K562 (cell line): ENCODE measurements at regions not wholly inside any gene's neighbourhood (a gene's known extent, or its start where the extent isn't known, plus 50 kb on each side); places are given as distances from the start of the nearest gene placed in this dataset.

ENCODE experiments used
- ATAC-seq: fragments of 200-7000 bp; cut with Tn5 transposase; 3 replicates; pipeline ENCODE4 v1.9.1; 2020; ENCODE audit warnings: moderate library complexity
- BruUV-seq: library from RNA; stranded (reverse); fragments of 400-500 nt; replicated peaks from 2 replicates; lab custom pipeline; 2021; lab: Mats Ljungman, UMichigan
- CTCF ChIA-PET: fragments of 300-600 bp; formaldehyde crosslinking; extraction: SDS; loops from one replicate; lab custom pipeline; 2021; ENCODE audit warnings: low intra/inter-chr PET ratio; lab: Yijun Ruan, JAX
- POLR2A ChIA-PET: fragments of 300-600, 350-650 bp; sonication (Branson Sonifier 250); formaldehyde crosslinking; extraction: SDS; loops from one replicate; lab custom pipeline; 2021; ENCODE audit warnings: antibody characterized with exemption, inconsistent platforms; lab: Yijun Ruan, JAX
- DNase-seq, 4 experiments: peaks; one replicate each; pipeline versions ENCODE4 v3.0.0 to v3.0.0-alpha.2; 2011 to 2018; ENCODE audit warnings: low spot score in 3 of 4, mixed read lengths in 3 of 4; ENCODE audit errors: extremely low read depth in 1 of 4
- FAIRE-seq: peaks from 2 replicates; lab custom pipeline; 2011; peaks lifted over from hg19 to GRCh38; lab: Jason Lieb, UNC
- H2AFZ ChIP-seq: 2 replicates; pipeline ENCODE4 v1.6.0; 2011; ENCODE audit warnings: low read depth, low read length, control low read depth, inconsistent platforms
- H3K27ac ChIP-seq: fragments of 200-600 bp; 3 replicates; pipeline ENCODE4 v1.8.0; 2011; ENCODE audit warnings: low read depth, mild to moderate bottlenecking, control low read depth, inconsistent platforms, low read length, moderate library complexity, mixed read lengths; ENCODE audit errors: extremely low read depth
- H3K27me3 ChIP-seq, 2 experiments: fragments of 300-600 bp in 1 of 2; 2 replicates in 1 of 2; 3 replicates in 1 of 2; pipeline versions ENCODE4 v1.6.0 to v1.8.0; 2011; ENCODE audit warnings: inconsistent platforms in 2 of 2, low read length in 2 of 2, mild to moderate bottlenecking in 1 of 2, mixed read lengths in 1 of 2, moderate library complexity in 1 of 2; ENCODE audit not compliant: control insufficient read depth in 2 of 2, insufficient read depth in 2 of 2
- H3K36me3 ChIP-seq: fragments of 300-600 bp; 3 replicates; pipeline ENCODE4 v1.8.0; 2011; ENCODE audit warnings: mild to moderate bottlenecking, low read length, inconsistent platforms; ENCODE audit not compliant: control insufficient read depth, insufficient read depth
- H3K4me1 ChIP-seq, 2 experiments: fragments of 200-600 bp in 1 of 2; replicated peaks in 1 of 2; 2 replicates in 1 of 2; 3 replicates in 1 of 2; pipeline versions ENCODE4 v1.5.1 to v1.8.0; 2011; ENCODE audit warnings: inconsistent platforms in 2 of 2, low read length in 2 of 2, mild to moderate bottlenecking in 1 of 2, mixed read lengths in 1 of 2, moderate library complexity in 1 of 2; ENCODE audit not compliant: control insufficient read depth in 2 of 2, insufficient read depth in 2 of 2
- H3K4me2 ChIP-seq: 2 replicates; pipeline ENCODE4 v1.6.1; 2011; ENCODE audit warnings: low read length, control low read depth, inconsistent platforms, mixed read lengths; ENCODE audit not compliant: insufficient read depth
- H3K4me3 ChIP-seq: fragments of 200-600 bp; sonication (generic), shearing (Covaris generic); 2 replicates; pipeline ENCODE4 v1.5.1; 2016; ENCODE audit warnings: control low read depth, inconsistent platforms
- H3K79me2 ChIP-seq: fragments of 200-600 bp; 3 replicates; pipeline ENCODE4 v1.8.0; 2011; ENCODE audit warnings: low read length, inconsistent platforms; ENCODE audit not compliant: control insufficient read depth, insufficient read depth
- H3K9ac ChIP-seq, 2 experiments: 2 replicates each; pipeline versions ENCODE4 v1.6.0 to v1.6.1; 2011; ENCODE audit warnings: low read depth in 2 of 2, low read length in 2 of 2, control low read depth in 1 of 2, inconsistent platforms in 1 of 2, mild to moderate bottlenecking in 1 of 2, mixed read lengths in 1 of 2; ENCODE audit not compliant: insufficient read depth in 1 of 2
- H3K9me1 ChIP-seq: one replicate; pipeline ENCODE4 v1.6.0; 2011; ENCODE audit warnings: inconsistent platforms, mild to moderate bottlenecking, low read length, moderate library complexity; ENCODE audit not compliant: control insufficient read depth, insufficient read depth
- H3K9me3 ChIP-seq: replicated peaks from 2 replicates; pipeline ENCODE4 v1.5.1; 2011; ENCODE audit warnings: low read depth, low read length, inconsistent platforms; ENCODE audit not compliant: control insufficient read depth, insufficient read depth
- H4K20me1 ChIP-seq: replicated peaks from 2 replicates; pipeline ENCODE4 v1.6.1; 2011; ENCODE audit warnings: low read length, inconsistent platforms, mixed read lengths; ENCODE audit not compliant: control insufficient read depth, insufficient read depth
- WGBS: fragments of 100-300 bp; shearing (Covaris generic); methylation state at CpG from one replicate; pipeline ENCODE4 v1.1.6; 2016; ENCODE audit warnings: low coverage, mixed read lengths; ENCODE audit not compliant: insufficient coverage; ENCODE audit errors: missing lambda C conversion rate; 5-methylcytosine and 5-hydroxymethylcytosine counted together
- in situ Hi-C: fragments of 300-500 bp; cut with MboI; formaldehyde crosslinking; loops from 4 replicates; pipeline ENCODE4 v1.15.0; 2018; ENCODE audit warnings: inconsistent platforms, mixed read lengths
- intact Hi-C: fragments of 100-400 bp; cut with micrococcal nuclease; formaldehyde crosslinking; loops from 2 replicates; pipeline ENCODE4 v1.14.2; 2022
- TF ChIP-seq, protein P1 (sequence below): sonication (generic); formaldehyde crosslinking; IDR thresholded peaks from 2 replicates; pipeline ENCODE4 v1.8.1; 2022; ENCODE audit warnings: missing genetic modification reagents
- TF ChIP-seq, protein P2 (sequence below): sonication (generic); formaldehyde crosslinking; IDR thresholded peaks from 2 replicates; pipeline ENCODE4 v1.8.1; 2023; ENCODE audit warnings: mild to moderate bottlenecking, missing genetic modification reagents

DNA sequence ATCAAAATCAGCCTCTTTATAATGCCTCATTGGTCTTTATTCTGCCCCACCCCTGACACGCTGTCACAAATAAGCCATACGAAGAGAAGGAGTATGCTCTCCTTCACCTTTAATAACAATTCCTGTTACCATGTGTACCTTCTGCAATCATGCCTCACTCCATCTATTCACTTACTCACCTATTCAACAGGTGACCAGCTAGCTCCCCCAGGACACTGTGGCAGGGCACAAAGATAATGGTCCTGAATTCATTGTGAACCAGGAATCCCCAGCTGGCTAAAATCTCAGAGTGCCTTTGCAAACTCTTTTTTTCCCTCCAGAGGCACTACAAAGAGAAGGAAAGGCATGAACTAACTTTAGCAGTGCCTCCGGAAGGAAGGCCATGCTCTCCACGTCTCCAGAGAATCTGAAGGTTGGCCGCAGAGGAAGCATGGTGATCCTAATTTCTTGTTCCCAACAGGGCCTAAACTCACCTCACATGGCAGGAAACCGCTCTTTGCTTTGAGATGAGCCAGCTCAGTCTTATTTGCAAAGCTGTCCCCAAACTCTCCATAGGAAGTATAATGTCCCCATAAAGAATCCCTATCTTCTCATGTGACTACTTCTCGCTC, 590.3 kb downstream of the BUD13 start:
- no peaks in the 10 kb centered on the region for H3K27me3 ChIP-seq
- ChIA-PET CTCF (no interaction called here), POLR2A (interaction anchor here (0.6 to 0.8 kb wide), 2 partner anchors 71 to 812 kb away, joined by 3 read pairs; no protein-coding TSS in a partner anchor)
- no peak overlapping the region for H2AFZ ChIP-seq
- H3K36me3 ChIP-seq = no peaks in the 10 kb centered on the region
- no peak overlapping the region for H3K27ac ChIP-seq
- no peaks in the 10 kb centered on the region for H3K9me3 ChIP-seq
- H3K4me1 ChIP-seq = no peaks in the 10 kb centered on the region
- TF ChIP-seq, protein P1, sequence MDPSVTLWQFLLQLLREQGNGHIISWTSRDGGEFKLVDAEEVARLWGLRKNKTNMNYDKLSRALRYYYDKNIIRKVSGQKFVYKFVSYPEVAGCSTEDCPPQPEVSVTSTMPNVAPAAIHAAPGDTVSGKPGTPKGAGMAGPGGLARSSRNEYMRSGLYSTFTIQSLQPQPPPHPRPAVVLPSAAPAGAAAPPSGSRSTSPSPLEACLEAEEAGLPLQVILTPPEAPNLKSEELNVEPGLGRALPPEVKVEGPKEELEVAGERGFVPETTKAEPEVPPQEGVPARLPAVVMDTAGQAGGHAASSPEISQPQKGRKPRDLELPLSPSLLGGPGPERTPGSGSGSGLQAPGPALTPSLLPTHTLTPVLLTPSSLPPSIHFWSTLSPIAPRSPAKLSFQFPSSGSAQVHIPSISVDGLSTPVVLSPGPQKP = no peak
- TF ChIP-seq, protein P2, sequence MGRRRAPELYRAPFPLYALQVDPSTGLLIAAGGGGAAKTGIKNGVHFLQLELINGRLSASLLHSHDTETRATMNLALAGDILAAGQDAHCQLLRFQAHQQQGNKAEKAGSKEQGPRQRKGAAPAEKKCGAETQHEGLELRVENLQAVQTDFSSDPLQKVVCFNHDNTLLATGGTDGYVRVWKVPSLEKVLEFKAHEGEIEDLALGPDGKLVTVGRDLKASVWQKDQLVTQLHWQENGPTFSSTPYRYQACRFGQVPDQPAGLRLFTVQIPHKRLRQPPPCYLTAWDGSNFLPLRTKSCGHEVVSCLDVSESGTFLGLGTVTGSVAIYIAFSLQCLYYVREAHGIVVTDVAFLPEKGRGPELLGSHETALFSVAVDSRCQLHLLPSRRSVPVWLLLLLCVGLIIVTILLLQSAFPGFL (CRISPR knock-in tag) = no peak
- ATAC-seq (no peak), DNase-seq (no peak), FAIRE-seq (no peak)
- intact Hi-C loops = no loop called here
- H3K79me2 ChIP-seq = no peaks in the 10 kb centered on the region
- WGBS = 0% methylated on average over 5 of the region's 7 CpGs
- H3K4me2 ChIP-seq = no peak overlapping the region
- in situ Hi-C loops = no loop called here
- BruUV-seq = no TSS peak
- no peak overlapping the region for H3K4me3 ChIP-seq
- H4K20me1 ChIP-seq = no peaks in the 10 kb centered on the region; the same call in 1 of the 2 replicates
- no peak overlapping the region for H3K9ac ChIP-seq
- H3K9me1 ChIP-seq = no peaks in the 10 kb centered on the region
